ENCODE measurements at regions not wholly inside any gene's neighbourhood (a gene's known extent, or its start where the extent isn't known, plus 50 kb on each side); places are given as distances from the start of the nearest gene placed in this dataset.

- TF ChIP-seq ZNF155 (tag by site-specific recombination; IDR thresholded peaks at IDR 0.05) (no peak), ZBTB17 (tag by site-specific recombination; IDR thresholded peaks at IDR 0.05) (no peak), ZNF48 (tag by site-specific recombination; IDR thresholded peaks at IDR 0.05) (no peak), MYNN (tag by site-specific recombination; IDR thresholded peaks at IDR 0.05; ENCODE audit: borderline replicate concordance) (no peak), CTCF (tag by site-specific recombination; IDR thresholded peaks at IDR 0.05) (no peak), ZNF791 (tag by site-specific recombination; IDR thresholded peaks at IDR 0.05) (no peak), ZFP37 (tag by site-specific recombination; IDR thresholded peaks at IDR 0.05) (no peak), PRDM4 (tag by site-specific recombination; IDR thresholded peaks at IDR 0.05) (no peak), ZXDB (tag by site-specific recombination; IDR thresholded peaks at IDR 0.05) (no peak), SETDB1 (IDR thresholded peaks at IDR 0.05; ENCODE audit: insufficient read length, low read length) (no peak), ZBTB1 (tag by site-specific recombination; IDR thresholded peaks at IDR 0.05) (no peak)
These were observed 142.0 kb downstream of the PTPN20 start for GRCh38 chr10:47053081-47053798.

Measured in HEK293 (cell line).